NCI-H2081 treated with DMSO at 0.1 percent for 48 hours (cell line): ENCODE measurements at regions not wholly inside any gene's neighbourhood (a gene's known extent, or its start where the extent isn't known, plus 50 kb on each side); places are given as distances from the start of the nearest gene placed in this dataset.
"Not testable (repeated sequence)": the region's sequence is repeated elsewhere in the genome, so short reads cannot be mapped to it uniquely, and the experiment has no call there.

Experiments
- DNase-seq: peaks from one replicate; lab custom pipeline; 2025; lab: John Stamatoyannopoulos, UW

DNA sequence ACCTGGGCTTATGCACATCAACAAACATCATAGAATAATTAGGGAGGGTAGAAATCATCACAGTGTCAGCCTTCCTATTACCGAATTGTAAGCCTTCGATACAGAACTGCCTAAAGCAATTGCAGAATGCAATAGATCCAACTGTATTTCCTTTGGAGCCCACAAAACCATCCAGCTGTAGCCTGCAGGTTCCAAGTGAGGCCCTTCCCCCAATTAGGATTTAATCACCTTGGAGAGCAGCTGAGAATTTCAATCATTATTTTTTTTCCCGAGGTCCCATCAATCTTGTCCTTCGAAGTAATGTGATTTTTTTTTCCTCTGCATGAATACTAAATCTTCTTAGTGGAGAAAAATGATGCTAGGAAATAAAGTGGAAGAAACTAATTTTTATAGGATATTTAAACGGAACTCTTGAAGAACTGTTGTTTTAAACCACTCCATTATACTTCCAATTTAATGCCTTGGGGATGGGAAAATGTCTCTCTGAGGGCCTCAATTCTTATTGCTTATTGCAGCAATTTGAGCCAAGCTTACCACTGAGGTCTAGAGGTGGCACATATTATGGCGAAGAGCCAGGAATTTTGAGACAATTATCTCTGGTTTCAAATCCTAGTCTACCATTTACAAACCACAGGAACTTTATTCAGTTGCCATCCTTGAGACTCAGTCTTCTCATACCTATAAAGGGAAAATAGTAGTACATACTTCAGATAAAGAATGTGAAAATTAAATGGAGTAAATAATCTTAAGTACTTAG lies 953.4 kb upstream of the IGFBP7 start:
- no peak for DNase-seq

DNA sequence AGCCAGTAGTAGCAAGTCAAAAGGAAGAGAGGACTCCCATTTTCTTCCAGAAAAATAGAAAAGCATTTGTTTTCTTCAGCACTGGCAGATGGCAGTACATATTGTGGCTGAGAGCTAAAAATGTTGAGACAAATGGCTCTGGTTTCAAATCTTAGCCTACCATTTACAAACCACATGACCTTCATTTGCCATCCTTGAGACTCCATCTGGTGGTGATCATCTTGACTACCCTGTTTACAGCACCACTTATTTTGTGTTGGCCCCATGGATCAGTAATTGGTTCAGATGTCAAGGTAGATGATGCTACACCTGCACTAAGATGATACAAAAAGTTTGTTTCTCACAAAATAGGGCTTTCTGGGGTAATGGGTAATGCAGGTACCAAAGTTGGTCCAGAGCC lies 951.8 kb upstream of the IGFBP7 start:
- DNase-seq, result no peak

DNA sequence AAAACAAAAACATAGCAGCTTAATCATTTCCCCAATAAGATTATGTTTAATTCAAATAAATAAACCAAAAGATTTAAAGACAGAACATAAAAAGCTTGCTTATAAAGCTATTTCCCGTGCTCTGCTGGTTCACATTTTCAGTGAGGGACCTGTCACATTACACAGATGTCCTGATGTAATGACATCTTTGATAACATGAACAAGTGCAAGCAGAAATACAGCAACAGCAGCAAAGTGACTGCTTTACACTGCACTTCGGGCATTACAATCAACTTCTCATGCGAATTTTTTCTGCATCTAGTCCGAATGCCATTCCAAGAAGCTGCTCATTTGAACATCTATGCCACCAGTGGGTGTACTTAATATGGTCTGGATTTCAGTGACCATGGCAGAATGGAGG lies 940.3 kb upstream of the IGFBP7 start:
- DNase-seq, result no peak

DNA sequence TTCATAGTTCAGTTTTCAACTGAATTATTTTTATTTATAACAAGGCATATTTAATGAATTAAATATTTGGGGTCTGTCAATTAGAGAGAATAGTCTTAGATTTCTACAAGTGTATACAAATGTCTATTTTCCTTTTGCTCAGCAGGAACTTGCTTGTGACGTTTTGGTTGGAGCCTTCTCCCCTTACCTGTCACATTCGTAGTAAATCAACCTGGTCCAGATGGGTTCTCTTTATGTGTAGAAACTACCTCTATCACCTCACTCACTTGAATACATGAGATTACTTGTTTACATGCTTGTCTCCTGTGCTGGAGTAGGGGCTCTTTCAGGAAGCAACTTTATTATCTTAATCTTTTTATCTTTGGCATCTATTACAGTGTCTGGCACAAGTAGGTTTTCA lies 938.3 kb upstream of the IGFBP7 start:
- DNase-seq, result no peak

DNA sequence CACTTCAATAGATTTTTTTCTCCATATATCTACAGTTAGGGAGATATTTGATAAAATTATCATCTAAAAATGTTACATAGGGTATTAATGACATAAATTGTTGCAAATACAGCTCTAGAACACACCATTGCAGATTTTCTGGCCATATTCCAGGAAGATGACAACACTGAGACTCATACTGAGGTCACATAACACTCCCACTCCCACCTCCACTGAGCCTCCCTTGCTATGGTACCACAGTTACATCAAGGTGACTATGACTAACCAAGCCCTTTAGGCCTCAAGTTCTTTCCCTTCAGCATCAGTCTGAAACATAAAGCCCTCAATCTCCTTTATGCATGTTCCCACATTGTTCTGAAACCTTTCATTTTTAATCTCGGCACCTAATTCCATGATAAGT lies 932.0 kb upstream of the IGFBP7 start:
- DNase-seq, result no peak

DNA sequence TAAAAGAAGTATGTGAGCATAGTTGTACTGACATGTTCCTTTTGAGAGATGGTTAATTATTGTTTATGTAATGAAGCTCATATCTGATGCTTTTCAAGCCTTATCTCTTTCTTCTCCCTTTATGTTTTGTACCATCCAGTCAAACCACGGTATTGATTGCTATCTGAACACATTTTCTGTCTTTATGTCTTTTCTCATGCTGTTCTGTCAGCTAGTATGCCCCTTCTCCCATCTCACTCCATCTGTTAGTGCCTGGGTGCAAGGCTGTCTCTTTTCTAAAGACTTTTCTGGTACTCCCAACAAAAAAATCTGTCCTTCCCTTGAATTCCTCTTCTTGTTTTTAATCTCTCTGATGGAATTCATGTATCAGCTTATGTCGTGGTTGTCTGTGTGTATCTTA lies 883.8 kb upstream of the IGFBP7 start:
- DNase-seq, result no peak

DNA sequence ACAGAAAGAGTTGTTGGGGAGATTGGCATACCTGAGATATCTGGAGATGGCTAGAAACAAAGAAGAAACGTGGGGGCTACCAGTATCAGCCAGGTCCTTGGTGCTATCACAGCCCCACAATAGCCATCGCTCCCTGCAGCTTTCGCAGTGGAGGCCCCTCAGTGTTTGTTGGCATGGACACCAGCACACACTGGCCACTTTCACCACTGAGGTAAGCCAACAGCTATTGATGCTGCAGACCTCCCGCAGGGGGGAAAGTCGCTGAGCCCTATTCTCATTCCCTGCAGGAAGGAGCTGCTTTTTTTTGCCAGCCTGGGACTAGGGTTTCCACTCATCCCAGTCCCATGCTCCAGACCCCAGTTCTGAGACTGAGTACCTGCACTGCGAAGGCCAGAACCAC lies 879.2 kb upstream of the IGFBP7 start:
- no peak for DNase-seq

DNA sequence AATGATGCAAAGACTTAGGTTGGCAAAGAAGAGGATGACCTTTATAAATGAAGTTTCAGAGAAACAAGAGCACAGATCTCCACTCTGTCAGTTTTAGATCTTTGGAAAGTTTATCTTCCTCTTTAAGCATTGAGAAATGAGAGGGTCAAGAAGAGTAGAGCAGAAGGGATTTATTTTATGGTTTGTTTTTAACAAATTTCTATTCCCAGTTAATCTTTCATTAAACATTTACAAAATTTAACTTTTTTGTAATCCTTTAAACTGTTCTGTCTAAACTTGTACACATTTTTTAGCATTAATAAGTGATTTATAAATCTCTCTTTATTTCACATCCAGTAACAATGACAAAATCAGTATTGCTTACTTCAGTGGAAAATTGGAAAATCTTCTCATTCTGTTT lies 875.0 kb upstream of the IGFBP7 start:
- DNase-seq, result no peak

DNA sequence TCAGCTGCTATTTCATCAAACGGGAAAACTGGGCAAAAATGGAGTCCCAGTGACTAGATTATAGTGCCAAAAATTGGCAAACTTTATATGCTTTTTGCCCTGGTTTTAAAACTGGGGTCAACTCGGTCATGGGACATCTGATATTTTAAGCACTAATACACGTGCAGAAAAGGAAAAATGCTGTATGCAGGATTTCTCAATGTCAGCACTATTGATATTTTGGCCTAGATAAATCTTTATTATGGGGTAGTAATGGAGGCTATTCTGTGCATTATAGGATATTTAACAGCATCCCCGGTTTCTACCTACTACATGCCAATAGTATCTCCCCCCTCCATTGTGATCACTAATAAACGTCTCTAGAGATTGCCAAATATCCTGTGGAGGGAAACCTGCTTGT lies 870.9 kb upstream of the IGFBP7 start:
- no peak for DNase-seq

DNA sequence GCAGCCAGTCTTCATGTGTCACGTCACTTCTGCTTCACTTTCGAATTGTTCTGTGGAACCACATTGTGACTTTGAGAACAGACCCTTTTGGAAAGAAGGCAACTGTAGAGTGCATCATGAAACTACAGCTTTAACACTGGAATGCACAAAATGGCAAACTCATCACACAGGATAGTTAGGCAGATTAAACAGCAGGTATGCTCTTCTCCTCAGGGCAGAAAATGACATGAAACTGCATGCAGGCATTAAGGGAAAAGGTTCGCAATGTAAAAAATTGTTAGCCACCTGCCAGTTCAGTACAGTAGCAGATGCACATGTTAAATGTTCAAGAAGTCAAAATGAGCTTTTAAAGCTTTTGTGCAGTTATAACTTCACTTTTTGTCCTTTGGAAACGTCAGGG lies 864.6 kb upstream of the IGFBP7 start:
- no peak for DNase-seq

DNA sequence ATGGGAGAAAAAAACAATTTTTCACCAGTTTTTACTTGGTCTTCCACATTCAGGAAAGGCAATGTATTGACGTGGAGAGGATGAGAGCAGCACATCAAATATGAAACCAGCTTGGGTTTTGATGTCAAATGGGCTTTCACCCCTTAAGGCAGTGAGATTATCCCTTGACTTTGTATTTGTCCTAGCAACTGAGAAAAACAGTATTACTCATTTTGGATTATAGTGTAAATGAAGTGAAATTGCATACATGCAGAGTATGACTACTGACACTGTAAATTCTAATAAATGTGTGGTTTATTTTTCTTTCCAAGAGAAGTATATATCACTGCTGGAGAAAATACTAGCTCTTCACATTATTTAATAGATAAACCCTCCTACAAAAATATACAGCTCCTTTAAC lies 863.6 kb upstream of the IGFBP7 start:
- DNase-seq, result no peak

DNA sequence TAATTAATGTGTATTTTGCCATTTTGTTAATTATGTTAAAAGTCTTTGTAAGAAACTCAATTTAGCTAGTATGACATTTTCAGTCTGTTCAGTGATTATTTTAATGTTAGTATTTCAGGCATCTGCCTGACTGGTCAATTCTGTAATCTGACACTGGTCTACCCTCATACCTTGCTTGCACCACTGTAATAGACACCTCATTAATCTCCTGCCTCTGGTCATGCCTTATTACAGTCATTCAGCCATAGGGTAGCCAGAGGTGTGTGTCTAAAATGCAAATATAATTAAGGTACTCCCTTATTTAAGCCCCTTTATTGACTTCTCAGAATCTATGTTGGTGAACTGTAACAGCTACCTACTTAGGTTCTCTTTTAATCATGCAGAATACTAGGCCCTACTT lies 861.1 kb upstream of the IGFBP7 start:
- no peak for DNase-seq

DNA sequence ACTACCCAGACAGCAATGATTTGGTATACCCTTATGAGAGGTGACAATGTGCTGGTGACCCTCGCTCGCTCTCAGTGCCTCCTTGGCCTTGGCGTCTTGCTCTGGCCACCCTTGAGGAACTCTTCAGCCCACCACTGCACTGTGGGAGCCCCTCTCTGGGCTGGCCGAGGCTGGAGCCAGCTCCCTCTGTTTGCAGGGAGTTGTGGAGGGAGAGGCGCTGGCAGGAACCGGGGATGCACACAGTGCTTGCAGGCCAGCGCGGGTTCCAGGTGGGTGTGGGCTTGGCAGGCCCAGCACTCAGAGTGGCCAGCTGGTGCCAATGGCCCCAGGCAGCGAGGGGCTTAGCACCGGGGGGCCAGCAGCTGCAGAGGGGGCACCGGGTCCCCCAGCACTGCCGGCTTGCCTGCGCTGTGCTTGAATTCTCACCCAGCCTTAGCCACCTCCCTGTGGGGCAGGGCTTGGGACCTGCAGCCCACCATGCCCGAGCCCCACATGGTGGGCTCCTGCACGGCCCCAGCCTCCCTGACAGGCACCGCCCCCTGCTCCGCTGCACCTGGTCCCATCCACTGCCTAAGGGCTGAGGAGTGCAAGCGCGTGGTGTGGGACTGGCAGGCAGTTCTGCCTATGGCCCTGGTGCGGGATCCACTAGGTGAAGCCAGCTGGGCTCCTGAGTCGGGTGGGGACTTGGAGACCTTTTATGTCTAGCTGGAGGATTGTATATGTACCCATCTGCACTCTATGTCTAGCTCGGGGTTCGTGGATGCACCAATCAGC lies 857.0 kb upstream of the IGFBP7 start:
- DNase-seq, result no peak

DNA sequence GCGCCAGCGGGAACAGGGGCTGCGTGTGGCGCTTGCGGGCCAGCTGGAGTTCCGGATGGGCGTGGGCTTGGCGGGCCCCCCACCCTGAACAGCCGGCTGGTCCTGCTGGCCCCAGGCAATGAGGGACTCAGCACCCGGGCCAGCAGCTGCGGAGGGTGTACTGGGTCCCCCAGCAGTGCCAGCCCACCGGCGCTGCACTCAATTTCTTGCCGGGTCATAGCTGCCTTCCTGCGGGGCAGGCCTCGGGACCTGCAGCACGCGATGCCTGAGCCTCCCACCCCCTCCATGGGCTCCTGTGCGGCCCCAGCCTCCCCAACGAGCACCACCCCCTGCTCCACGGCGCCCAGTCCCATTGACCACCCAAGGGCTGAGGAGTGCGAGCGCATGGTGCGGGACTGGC lies 855.2 kb upstream of the IGFBP7 start:
- not testable (repeated sequence) for DNase-seq

DNA sequence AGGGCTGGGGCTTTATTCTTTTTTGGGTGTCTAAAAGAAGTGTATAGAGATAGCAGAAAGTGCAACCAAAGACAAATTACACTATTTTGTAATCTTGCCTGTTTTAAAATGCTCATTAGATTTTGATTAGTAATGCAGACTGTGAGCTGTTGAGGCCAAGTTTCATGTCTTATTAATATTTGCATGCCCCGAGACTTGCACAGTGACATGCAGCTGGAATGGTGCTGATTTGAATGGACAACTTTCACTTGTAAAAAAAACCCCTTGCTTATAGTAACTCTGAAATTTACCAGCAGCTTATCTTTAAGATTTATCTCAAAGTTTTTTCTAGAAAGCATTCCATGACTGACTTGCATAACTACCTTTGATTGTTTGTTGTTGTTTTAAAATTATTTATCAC lies 835.1 kb upstream of the IGFBP7 start:
- DNase-seq, result no peak

DNA sequence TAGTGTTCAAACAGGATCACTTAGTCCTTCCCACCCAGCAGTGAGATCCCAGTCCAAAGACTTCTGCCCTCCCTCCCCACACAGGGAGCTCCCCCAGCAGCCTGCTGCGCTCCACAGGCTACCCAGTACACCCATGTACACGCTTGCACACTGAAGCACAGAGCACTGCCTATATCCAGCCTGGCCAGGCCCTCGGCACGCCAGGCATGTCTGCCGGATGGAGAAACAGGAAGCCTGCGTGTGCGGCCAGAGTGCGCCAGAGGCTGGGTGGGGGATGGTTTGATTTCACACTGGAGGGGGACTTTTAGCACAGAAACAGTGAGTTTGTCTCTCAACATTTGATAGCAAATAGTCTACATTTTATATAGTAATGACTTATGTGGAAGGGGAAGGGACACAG lies 833.5 kb upstream of the IGFBP7 start:
- no peak for DNase-seq

DNA sequence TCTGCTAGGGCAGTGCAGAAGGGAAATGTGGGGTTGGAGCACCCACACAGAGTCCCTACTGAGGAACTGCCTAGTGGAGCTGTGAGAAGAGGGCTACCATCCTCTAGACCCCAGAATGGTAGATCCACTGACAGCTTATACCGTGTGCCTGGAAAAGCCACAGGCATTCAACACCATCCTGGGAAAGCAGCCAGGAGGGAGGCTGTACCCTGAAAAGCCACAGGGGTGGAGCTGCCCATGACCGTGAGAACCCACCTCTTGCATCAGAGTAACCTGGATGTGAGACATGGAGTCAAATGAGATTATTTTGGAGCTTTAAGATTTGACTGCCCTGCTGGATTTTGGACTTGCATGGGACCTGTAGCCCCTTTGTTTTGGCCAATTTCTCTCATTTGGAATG lies 827.1 kb upstream of the IGFBP7 start:
- DNase-seq, result not testable (repeated sequence)

DNA sequence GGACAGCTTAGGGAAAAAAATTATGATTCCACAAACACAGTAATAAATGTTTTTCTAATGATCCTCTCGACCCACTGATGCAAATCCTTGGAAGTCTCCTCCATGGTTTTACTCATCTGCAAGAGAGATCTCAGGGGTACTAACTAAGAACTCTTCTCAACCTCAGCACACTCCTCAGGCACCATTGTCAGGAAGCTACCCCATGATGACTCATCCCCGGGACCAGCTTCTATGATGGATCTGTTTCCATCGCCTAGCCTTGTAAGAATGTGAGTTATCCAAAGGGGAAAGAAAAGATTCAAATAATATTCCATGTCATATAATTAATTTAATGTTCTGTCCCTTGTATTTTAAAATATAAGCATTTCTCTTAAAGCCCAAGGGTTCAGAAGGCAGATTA lies 816.1 kb upstream of the IGFBP7 start:
- DNase-seq, result no peak

DNA sequence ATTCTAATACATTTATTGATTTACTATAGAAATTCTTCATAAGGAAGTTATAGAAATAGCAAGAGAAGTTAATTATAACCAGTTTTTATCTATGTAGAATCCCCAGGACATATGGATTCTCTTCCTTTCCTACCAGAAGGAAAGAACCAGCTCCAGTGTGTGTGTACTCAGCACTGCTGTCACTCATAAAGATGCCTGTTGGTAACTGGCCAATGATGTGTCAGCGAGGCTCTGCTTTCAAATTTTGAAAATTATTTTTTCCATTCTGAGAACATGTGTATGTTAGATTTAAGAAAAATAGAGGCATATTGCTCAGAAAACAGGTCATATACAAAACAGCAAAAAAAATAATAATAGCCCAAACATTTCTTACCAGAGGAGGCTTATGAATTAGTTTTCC lies 814.8 kb upstream of the IGFBP7 start:
- no peak for DNase-seq

DNA sequence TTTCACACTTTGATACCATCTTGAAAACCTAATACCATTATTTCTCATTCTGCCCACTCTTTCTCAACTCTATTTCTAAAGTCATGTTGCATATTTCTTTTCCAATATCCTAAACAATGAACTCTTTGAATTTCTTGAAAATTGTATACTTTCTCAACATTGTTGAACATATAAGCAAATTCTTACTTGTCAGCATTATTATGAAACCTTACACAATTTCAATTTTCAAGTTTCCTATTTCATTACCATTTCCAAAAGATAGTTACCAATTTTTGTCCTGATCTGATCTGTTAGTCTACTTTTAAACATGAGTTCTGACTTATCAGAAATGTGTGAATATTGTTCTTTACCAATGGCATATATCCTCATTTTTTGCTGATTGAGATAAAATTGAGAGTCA lies 806.3 kb upstream of the IGFBP7 start:
- DNase-seq, result no peak

DNA sequence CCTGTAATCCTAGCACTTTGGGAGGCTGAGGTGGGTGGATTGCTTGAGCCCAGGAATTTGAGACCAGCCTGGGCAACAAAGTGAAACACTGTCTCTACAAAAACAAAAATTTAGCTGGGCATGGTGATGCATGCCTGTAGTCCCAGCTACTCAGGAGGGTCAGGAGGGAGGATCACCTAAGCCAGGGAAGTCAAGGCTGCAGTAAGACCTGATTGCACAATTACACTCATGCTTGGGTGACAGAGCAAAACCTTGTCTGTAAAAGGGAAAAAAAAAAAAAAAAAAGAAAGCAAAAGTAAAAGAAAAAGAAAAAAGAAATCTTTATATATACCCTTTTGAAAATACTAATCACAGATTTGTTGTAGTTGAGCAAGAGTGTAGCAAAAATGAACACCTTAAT lies 801.0 kb upstream of the IGFBP7 start:
- DNase-seq, result no peak

DNA sequence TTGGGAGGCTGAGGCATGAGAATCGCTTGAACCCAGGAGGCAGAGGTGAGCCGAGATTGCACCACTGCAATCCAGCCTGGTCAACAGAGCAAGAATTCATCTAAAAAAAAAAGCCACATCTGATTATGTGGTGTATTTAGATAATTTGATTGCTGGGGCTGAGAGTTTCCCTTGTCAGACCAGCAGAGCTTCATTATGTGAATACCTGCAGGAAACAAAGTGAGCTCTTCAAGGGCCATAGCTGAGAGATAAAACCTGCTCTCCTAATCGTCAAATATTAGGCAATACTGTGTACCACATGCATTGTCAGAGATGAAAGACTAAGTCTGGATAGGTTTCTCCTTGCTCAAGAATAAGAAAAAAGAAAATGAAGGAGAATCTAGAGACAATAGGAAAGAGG lies 800.0 kb upstream of the IGFBP7 start:
- no peak for DNase-seq

DNA sequence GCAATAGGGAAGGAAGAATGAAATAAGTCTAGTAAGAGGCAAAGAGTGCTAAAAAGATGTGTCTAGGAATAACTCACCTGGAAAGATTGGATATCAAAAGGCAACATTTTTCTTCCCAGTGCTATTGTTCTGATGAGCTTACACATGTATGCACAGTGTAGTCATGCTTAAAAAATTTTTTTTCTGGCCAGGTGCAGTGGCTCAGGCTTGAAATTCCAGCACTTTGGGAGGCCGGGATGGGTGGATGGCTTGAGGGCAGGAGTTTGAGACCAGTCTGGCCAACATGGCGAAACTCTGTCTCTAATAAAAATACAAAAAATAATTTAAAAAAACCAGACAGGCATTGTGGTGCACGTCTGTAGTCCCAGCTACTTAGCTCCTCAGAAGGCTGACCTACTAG lies 795.8 kb upstream of the IGFBP7 start:
- DNase-seq, result no peak

DNA sequence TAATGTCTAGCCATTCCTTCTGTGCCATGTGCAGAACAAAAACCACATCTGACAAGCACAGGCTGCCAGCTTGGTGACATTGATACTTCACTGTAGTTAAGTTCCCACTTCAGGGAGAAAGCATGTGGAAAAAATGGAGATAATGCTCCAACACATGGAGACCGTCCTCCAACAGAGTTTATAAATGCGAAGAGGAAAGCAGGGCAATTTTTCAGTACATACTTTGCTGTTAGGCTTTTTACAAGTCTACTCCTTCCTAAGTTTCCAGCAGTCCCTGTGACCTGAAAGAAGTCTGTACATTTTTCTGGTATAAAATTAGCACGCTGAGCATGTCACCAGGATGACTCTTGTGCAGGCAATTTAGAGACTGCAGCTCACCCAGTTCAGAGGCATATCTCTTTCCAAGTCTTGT lies 766.9 kb upstream of the IGFBP7 start:
- no peak for DNase-seq
